HG02885 (cell line): ENCODE measurements at regions not wholly inside any gene's neighbourhood (a gene's known extent, or its start where the extent isn't known, plus 50 kb on each side); places are given as distances from the start of the nearest gene placed in this dataset.

Source experiments
- ATAC-seq: cut with Tn5 transposase; IDR thresholded peaks from one replicate; pipeline ENCODE4 v1.9.1; 2021; ENCODE audit warnings: mild to moderate bottlenecking; ENCODE audit not compliant: unreplicated experiment, poor library complexity

DNA sequence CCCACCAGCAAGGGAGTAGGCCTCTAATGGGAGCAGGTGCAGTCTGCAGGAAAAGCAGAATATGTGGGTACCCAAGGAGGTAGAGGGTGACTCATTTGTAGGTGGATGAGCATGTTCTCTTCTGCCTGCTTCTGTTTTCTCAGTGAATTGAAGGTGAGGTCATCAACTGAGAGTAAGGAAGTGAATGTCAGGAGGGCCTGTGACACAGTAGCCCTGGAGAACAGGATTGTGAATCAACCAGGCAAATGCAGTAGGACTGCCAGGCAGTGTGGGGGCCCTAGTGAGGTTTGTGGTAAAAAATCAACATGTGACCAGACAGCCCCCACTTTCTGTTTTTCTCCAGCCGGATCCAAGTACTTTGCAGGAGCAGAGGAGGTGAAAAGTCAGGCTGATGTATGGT is 150.5 kb upstream of the SOX9 start:
- peak; percentile 74 for ATAC-seq

DNA sequence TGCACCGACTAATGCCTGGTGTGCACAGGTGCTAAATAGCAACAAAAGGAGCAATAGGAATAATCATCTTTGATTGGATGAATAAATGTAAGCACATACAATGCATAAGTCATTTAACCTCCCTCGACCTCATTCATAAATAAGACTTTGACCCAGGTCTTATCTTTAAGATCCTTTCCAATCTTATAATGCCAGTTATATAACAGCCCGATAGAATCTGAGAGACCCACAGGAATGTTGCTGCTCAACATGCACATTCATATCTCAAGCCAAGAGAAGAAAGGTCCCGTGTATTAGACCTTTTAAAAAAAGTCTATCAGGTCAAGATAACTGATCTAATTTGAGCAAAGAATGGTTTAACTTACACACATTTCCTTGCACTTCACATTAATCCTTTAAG is 146.8 kb upstream of the SOX9 start:
- no peak for ATAC-seq

DNA sequence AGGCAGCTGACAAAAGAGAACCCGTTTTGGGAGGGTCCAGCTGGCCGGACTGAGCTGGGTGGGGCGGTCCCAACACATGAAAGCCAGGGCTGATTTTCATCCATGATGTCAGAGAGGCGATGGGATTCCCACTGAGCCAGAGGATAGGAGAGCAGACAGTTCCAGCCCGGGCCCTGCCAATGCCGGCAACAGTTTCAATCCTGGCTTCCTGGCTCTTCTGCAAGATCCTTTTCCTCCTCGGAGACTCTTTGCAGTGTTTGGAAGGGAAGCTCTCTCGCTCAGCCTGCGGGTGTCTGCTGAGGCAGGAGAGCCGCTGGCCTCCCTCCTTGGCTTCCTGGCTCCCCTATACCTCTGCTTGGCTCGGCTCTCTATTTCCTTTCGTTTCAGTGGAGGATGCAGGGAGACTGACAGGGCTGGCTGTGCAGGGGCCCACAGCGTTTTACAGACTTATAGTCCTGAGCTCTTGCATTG is 145.5 kb upstream of the SOX9 start:
- ATAC-seq = no peak

DNA sequence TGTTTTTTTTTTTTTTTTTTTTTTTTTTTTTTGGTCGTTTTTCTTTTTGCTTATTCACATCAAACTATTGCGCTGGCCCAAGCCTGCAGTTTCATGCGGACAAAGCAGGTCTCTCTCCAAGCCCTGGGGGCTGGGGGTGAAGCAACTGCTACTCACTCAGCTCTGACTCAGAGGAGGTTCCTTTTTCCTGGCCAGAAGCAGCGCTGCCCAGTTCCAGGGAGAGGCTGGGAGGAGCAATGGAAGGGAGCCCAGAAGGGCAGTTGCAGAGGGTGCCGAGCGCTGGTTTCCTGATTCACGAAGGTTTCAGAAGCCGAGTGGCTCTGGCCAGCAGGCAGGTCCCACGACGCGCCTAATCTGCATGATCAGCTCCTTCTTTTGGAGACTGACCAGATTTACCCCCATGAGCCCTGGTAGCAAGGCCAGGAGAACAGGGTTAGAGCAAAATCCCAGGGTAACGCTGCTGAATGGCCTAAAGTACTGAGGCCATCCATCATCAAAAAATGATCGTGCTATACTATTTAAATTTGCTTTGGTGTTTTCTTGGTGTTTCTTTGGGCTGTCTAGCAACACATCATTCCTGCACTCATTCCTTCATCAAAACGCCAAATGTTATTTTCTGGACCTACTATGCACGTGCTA is 144.7 kb upstream of the SOX9 start:
- ATAC-seq = no peak

DNA sequence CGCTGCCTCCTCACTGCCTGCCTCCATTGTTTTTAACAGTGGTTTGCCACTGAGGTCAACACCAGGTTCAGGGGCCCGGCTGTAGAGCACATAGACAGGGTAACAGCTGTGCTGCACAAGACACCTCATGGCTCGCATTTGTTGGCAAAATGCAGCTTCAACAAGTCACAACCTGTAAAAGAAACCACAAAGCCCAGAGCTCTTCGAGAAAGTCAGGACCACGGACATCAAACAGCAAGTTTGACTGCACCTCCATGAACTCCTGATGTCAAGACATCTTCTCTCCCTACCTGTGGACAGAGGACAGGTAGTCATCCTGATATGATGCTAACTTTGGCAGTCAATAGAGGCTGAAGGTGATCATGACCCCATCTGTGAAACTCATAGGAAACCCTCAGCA is 142.4 kb upstream of the SOX9 start:
- ATAC-seq = no peak

DNA sequence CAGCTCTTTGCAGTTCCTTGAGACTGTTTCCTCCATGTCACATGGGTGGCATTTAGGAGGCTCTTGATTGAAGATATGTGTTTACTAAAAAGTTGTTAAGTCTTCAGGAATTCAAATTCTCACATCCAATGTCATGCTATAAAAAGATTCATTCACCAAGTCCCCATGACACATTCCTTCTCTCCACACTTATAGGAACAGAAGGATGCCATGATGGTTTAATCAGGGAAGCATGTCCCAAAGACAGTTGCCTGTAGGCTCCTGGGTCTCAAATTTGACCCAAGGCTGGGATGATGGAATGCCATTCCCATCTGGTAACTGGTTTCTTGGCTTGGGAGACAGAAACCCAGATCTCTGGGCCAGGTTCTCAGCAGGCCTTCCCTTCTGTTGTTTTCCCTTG is 140.6 kb upstream of the SOX9 start:
- ATAC-seq = no peak

DNA sequence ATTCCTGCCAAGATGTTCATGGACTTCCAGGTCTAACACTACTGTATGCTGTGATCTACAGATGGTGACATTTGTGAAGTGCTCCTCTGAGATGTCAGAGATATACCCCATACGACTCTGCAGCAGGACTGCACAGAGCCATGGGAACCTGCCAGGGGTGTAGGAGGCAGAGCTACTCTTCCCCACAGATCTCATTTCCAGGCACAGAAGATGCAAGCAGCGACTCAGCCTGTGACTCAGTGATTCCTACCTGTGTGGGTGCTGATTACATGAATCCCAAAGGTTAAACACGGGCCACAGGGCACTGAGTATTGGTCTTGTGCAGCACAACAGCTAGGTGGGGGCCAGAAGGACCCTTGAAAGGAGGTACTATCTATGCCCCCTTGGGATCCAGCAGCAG is 137.0 kb upstream of the SOX9 start:
- no peak for ATAC-seq

DNA sequence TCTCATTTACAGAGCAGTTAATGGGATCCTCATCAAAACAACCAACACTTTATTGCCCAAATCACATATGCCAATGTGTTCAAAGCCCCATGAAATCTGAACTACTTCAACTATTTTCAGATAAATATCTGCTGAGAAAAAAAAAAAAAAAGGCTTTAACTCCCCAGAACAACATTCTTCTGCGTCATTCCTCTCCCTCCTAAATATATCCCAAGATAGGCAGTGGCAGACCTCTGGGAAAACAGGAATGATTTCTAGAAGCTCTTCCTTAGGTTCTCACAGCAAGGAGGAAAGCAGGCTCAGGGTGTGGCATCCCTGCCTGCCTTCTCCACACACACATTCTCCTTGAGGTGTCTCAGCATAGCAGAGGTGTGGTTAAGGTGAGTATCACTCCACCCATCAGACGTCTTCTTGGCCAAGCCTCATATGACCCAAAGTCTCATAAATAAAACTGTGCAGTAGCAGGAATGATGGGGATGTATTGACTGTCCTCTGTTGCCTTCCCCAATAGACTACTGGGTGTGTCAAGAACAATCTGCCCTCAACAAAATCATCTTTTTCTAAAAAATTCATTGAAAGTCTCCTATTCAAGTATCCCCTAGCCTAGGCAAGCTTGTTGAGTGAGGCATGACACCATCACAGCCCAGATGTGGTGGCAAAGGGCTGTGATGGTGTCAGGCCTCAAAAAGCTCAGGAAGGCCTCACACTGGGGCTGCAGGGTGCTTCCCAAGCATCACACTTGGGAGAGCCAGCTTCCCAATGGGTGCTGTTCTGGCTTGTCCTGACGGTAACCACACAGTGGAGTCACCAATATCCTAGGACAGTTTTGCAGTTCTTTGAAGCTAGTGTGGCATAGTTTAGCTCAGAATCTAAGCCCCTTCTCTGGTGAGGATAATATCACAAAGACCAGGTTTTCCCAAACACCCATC is 135.4 kb upstream of the SOX9 start:
- no peak for ATAC-seq

DNA sequence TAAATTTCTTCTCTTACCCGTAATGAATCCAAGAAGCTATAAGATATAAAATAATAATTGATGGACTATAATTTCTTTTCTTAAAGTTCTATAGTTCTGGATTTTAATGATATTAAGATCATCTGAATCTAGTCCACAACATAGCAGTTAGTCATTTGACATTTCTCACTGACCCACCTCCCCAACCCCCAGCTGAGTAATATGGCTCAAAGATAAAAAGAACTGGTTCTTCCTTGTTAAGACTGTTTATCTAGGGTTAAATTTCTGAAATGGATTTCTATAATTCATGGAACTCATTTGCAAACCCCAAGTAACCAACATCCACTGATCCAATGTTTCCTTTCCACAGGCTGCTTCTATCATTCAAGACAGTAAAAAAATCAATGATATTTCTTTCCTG is 133.9 kb upstream of the SOX9 start:
- ATAC-seq = no peak

DNA sequence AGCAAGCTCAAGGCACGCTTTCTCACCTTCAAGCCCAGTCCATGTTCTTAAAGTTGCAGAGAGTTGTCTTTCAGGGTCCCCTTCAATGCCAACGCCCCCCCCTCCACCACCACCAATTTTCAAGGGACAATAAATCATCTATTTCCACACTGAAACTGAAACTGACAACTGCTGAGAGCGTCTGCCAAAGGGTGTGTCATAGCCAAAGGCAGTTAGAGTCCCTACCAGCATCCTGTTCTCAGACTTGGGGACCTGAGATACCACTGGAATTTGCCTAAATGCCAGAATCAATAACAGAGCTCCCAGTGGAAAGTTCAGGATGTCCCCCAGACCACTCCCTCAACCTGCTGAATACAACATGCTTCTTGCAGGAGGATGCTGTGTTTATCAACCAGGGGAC is 133.2 kb upstream of the SOX9 start:
- no peak for ATAC-seq

DNA sequence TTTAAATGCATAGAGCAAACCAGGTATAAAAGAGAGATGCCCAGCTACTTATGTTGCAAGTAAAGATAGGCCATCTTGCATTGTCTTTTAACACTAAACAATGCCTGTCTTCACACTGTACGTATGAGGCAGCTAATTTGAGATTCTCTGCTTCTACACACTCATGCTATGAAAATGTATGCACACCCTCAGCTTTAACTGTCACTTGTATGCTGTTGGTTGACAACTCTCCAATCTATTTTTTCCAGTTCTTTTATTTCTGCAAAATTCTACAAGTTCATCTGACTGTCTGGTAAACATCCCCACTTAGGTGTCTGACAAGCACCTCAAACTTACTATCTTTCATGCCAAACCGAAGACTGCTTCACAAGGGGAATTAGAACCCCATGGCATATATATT is 131.7 kb upstream of the SOX9 start:
- no peak for ATAC-seq

DNA sequence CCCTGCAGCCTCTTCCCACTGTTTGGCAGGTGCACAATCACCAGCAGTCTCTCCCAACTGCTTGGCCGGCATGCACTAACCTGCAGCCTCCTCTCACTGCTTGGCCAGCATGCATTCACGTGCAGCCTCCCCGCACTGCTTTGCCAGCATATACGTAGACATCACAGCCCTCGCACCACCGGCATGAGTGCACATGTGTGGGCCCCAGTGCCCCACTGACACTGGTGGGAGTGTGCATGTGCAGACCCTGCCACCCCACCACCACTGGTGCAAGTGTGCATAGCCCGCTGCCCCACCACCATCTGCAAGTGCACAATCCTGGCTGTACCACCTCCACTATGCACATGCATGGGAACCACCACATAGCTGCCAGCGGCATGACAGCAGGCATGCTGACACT is 127.5 kb upstream of the SOX9 start:
- no peak for ATAC-seq

DNA sequence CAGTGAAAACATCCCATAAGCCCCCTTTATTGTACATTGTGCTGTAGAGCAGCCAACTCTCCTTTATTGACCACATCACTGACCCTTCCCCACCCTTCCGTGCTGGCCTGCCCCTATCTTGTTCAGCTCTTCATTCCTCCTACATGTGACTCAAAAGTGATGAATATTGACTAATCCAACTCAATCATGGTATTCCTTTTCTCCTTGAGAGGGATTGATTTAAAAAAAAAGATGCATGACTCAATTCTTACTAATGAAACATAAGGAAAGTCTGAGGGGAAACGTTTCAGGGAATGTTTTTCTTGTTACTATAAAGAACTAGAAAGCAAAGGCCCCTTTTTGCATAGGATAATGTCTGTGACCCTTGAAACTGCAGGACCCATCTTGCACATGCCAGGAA is 125.2 kb upstream of the SOX9 start:
- no peak for ATAC-seq

DNA sequence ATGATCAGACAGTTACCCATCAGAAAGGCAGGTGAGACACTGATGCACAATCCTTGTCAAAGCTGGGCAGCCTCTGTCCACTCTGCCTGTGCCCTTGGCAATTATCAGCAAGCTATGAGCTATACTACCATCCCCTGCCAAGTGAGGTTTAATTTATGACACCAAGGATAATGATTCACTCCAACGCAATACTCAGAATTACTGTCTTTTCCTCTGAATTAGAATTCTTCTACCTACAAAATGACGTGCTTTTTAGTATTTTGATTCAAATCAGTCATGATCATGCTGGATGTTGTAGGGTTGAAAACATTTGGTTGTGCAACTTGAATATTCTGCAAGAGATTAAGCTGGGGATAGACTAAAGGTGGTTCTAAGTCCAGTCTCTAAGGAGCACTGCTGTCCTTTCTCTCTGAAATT is 116.8 kb upstream of the SOX9 start:
- ATAC-seq = no peak

DNA sequence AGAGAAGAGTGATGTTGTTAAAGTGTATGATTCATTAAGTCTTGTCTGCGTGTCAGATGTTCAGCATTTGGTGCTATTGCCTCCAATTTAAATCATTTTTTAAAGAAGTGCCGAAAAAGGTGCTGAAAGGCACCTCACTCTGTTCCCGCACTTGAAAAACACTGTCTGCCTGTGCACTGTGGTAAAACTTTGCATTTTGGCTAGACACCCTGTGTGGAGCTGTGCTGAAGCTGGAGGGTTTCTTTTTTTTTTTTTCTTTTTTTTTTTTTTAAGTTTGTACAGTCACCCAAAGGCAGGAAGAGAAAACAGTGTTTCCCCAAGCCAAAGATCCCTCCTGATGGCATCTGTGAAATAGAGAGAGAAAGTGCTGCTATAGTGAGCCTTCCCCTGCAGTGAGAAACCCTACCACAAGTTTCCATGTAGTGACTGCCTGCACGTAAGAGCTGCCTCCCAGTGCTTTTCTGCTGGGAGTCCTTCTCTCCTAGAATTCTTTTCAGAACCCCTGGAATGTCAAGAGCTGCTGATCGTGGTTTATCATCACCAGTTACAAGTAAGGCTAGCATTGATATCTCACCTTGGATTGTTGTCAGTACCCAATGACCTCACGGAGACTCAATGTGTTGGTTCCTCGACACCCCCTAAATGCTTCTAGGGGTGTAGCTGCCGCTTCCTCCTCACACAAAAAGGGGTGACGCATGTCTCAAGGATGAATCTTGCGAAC is 116.0 kb upstream of the SOX9 start:
- ATAC-seq = peak; percentile 68

DNA sequence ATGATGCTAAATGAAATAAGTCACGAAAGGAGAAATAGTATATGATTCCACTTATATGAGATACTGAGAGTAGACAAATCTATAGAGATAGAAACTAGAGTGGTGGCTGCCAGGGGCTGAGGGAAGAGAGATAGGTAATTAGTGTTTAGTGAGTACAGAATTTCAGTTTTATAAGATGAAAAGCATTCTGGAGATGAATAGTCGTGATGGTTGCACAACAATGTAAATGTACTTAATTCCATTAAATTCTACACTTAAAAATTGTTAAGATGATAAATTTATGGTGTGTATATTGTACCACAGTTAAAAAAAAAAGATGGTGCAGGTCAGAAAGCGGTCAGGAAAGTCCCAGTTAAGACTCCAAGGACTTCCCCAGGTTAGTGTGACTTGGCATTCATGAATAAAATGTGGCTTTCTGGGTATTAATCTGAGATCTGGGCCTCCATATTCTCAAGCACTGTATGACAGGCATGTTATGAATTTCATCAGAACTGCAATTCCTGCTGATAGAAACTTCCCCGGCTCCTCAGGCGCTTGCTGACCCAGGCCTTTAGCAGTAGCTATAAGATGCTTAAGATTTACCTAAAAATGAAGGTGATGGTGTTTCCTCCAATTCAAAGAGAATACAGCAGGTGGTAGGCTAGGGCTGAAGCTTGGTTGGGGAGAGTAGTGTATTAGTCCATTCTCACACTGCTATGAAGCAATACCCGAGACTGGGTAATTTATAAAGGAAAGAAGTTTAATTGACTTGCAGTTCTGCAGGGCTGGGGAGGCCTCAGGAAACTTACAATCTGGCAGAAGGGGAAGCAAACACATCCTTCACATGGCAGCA is 115.3 kb upstream of the SOX9 start:
- peak; percentile 56 for ATAC-seq

DNA sequence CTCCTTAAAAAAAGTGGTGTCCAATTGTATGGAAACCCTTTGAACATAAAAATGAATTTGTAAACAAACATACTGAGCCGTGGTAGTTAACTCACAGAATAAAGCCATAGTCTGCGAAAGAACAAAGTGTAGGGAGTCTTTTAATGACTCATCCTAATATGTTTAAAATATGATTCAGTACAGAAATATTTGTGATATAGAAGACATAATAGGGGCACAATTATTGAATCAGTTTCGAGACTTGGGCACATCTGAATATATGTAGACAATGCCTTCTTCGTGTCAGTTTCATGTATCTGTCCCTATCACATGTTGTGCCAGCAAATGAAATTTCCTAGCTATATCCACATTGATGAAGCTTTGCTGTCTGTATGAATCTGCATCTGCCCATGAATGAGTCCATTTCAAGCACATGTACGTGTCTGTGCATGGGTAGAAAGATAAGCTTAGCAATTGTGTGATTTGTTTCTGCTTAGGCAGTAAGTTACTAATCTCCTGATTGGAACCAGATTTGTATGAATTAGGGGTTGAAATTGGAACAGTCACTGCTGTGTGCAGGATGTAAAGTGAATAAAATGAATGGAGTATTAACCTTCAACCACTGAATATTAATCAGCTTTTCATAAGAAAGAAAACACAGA is 112.5 kb upstream of the SOX9 start:
- ATAC-seq = no peak

DNA sequence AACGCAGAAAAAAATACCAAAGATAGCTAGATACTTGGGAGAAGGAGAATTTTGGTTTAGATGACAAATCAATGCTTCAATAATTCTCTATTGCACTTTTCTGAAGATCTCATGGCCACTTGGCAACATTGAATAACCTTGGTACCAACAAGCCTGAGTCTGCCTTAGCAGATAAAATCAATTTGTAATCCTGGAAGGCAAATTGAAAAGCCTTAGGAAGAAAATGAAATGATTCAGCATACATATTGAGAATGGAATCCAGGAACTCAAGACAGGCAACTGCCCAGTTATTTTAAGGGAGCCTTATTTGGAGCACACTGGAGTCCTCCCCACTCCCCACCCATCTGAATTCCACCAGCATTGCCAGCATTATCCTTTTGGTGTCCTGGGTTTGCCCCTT is 109.3 kb upstream of the SOX9 start:
- ATAC-seq = no peak

DNA sequence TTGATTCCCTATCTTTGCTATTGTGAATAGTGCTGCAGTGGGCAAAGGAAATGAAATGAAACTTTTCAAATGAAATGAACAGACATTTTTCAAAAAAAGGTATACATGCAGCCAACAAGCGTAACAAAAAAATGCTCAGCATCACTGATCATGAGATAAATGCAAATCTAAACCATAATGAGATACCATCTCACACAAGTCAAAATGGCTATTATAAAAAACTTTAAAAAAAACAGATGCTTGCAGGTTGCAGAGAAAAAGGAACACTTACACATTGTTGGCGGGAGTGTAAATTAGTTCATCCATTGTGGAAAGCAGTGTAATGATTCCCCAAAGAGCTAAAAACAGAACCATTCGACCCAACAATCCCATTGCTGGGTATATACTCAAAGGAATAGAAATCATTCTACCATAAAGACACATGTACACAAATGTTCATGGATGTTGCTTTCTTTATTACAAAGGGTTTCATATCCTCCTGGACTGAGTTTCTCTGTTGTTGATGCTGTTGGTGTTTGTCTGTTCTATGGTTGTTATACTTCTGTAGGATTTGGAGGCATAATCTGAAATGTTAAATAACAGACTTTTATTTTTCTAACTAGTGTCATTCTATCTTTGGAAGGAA is 99.3 kb upstream of the SOX9 start:
- ATAC-seq = peak; percentile 49
